ENCODE measurements at regions not wholly inside any gene's neighbourhood (a gene's known extent, or its start where the extent isn't known, plus 50 kb on each side); places are given as distances from the start of the nearest gene placed in this dataset.

DNA sequence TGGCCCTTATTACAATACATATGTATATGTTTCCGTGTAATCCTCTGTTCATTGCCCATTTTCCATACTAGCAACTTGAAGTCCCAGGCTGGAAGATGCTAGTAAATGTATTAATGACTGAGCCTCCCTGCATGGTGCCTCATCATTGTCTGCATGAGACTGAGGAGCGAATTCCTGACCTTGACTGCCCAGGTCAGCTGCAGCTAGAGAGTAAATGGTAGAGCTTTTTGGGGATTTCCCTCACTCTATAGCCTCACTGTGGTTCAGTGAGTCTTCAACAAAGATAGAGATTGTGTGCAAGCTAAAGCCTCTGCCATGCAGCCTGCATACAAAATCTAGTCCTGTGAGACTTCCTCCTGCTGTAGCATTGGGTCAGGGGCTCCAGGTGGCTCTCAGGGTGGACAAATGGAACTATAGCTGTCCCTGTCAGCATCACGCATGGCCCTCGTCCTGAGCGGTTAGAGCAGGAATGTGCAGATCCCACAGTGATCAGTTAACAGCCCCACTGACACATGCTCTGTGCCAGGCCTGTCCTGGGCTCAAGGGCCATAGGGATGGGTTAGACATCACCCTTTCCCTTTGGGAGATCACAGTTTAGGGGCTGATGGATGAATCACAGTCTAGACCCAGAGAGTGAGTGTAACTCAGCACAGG, 741.7 kb downstream of the MATN1 start:
- 73% methylated on average over 2 of the region's 5 CpGs for WGBS
- H3K9me3 ChIP-seq = peaks cover 0 to 7% (median 0%) of the 10 kb centered on the region in 4 donors
- DNase-seq (ENCODE audit: extremely low spot score) = peak; percentile 68

DNA sequence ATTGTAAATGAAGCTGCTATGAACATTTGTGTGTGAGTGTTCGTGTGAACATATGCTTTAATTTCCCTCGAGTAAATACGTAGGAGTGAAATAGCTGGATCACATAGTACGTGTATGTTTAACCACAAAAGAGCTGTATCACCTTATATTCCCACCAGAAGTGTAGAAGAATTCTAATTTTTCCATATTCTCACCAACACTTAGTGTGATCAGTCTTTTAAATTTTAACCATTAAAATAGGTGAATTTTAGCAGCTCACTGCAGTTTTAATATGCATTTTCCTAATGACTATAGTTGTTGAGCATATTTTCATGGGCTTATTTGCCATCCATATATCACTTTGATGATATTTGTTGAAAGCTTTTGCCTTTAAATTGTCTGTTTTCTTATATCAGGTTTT, 741.2 kb downstream of the PTPRU start:
- WGBS = 70% methylated on average over 4 of the region's 4 CpGs
- no peak for DNase-seq (ENCODE audit: extremely low spot score)
- no peak overlapping the region for H3K27ac ChIP-seq (replicated peaks in 1 of 4)

More for the DNA sequence above, 741.7 kb downstream of the MATN1 start:
- TF ChIP-seq EP300 (IDR thresholded peaks at IDR 0.05) (no peak), POLR2A (IDR thresholded peaks at IDR 0.05; ENCODE audit: low read depth) (no peak), POLR2AphosphoS5 (IDR thresholded peaks at IDR 0.05) (no peak)
- TF ChIP-seq, protein P1, sequence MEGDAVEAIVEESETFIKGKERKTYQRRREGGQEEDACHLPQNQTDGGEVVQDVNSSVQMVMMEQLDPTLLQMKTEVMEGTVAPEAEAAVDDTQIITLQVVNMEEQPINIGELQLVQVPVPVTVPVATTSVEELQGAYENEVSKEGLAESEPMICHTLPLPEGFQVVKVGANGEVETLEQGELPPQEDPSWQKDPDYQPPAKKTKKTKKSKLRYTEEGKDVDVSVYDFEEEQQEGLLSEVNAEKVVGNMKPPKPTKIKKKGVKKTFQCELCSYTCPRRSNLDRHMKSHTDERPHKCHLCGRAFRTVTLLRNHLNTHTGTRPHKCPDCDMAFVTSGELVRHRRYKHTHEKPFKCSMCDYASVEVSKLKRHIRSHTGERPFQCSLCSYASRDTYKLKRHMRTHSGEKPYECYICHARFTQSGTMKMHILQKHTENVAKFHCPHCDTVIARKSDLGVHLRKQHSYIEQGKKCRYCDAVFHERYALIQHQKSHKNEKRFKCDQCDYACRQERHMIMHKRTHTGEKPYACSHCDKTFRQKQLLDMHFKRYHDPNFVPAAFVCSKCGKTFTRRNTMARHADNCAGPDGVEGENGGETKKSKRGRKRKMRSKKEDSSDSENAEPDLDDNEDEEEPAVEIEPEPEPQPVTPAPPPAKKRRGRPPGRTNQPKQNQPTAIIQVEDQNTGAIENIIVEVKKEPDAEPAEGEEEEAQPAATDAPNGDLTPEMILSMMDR (IDR thresholded peaks at IDR 0.05) = no peak
- Histone ChIP-seq H3K4me3 (no peak overlapping the region), H3K36me3 (no peaks in the 10 kb centered on the region), H3K27ac (replicated peaks in 1 of 4) (no peak overlapping the region), H3K27me3 (peaks cover 0 to 20% (median 0%) of the 10 kb centered on the region in 4 donors), H3K4me1 (no peaks in the 10 kb centered on the region)
- intact Hi-C loops (cut with DNase I) = no loop called here

DNA sequence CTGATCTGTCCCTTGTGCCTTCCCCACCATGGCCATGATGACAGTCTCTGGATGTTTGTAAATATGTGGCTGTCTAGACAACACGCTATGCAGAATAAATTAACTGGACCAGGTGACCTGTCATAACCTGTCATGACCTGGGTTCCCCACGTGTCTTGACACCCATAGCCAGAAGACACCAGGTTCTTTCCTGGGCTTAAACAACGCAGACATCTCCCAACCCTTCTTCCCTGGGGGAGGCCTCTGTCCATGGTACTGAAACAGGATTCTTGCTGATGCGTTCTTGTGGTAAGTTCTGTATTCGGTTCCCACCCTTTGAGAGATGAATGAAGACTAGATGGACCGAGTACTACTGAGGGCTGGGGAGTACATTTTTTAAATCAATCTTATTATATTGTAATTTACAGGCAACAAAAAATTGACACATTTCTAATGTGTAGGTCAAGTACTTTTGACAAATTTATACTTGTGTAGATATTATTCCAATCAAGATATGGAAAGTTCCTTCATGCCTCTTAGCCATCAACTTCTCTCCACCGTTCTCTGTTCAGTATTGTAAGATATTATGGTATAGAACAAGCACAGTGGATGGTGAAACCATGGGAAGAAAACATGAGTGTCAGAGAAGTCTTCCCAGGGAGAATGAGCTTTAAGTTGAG, 738.8 kb downstream of the PTPRU start:
- Histone ChIP-seq H3K27me3 (peaks cover 0 to 26% (median 0%) of the 10 kb centered on the region in 4 donors), H3K4me3 (no peak overlapping the region), H3K9me3 (peaks cover 0 to 7% (median 0%) of the 10 kb centered on the region in 4 donors), H3K27ac (replicated peaks in 1 of 4) (no peak overlapping the region), H3K4me1 (no peaks in the 10 kb centered on the region), H3K36me3 (no peaks in the 10 kb centered on the region)
- intact Hi-C loops (cut with DNase I) = no loop called here
- DNase-seq (ENCODE audit: extremely low spot score) = peak; percentile 60
- 36% methylated on average over 6 of the region's 7 CpGs for WGBS
- TF ChIP-seq EP300 (IDR thresholded peaks at IDR 0.05) (no peak), POLR2A (IDR thresholded peaks at IDR 0.05; ENCODE audit: low read depth) (no peak)
- TF ChIP-seq, protein P1 (IDR thresholded peaks at IDR 0.05) = no peak

More for the DNA sequence above, 741.2 kb downstream of the PTPRU start:
- Histone ChIP-seq H3K36me3 (no peaks in the 10 kb centered on the region), H3K27me3 (peaks cover 0 to 16% (median 0%) of the 10 kb centered on the region in 4 donors), H3K4me3 (no peak overlapping the region), H3K4me1 (no peaks in the 10 kb centered on the region), H3K9me3 (peaks cover 0 to 7% (median 0%) of the 10 kb centered on the region in 4 donors)
- intact Hi-C loops (cut with DNase I) = no loop called here
- TF ChIP-seq, protein P1 (IDR thresholded peaks at IDR 0.05) = no peak
- TF ChIP-seq POLR2AphosphoS5 (IDR thresholded peaks at IDR 0.05) = no peak
- no peak for TF ChIP-seq POLR2A (IDR thresholded peaks at IDR 0.05; ENCODE audit: low read depth)
- TF ChIP-seq EP300 (IDR thresholded peaks at IDR 0.05) = no peak

DNA sequence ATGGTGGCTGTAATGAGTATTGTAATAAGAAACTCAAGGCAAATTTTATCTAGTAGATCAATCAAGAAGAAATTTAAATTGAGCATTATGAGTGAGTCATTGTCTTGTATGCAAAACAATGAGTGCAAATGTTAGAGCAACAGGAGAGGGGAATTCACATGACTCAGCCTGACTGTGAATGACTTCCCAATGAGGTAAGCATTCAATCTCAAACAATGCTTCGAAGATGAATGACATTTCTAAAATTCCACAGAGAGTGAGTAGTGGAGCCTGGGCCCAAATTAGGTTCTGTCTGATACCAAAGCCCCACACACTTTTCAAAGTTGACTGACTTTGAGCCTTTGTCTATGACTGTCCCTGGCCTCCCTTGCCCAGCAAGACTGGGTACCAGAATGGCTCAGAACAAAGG, 738.0 kb downstream of the PTPRU start:
- Histone ChIP-seq H3K36me3 (no peaks in the 10 kb centered on the region), H3K4me1 (no peaks in the 10 kb centered on the region), H3K27me3 (peaks cover 0 to 30% (median 0%) of the 10 kb centered on the region in 4 donors), H3K27ac (replicated peaks in 1 of 4) (no peak overlapping the region), H3K9me3 (peaks cover 0 to 7% (median 0%) of the 10 kb centered on the region in 4 donors), H3K4me3 (no peak overlapping the region)
- no peak for TF ChIP-seq POLR2A (IDR thresholded peaks at IDR 0.05; ENCODE audit: low read depth)
- no peak for TF ChIP-seq POLR2AphosphoS5 (IDR thresholded peaks at IDR 0.05)
- TF ChIP-seq, protein P1 (IDR thresholded peaks at IDR 0.05) = no peak
- TF ChIP-seq EP300 (IDR thresholded peaks at IDR 0.05) = no peak
- no peak for DNase-seq (ENCODE audit: extremely low spot score)
- intact Hi-C loops (cut with DNase I) = no loop called here
- 23% methylated on average over 1 of the region's 1 CpG for WGBS

Data from esophagus muscularis mucosa (tissue), 4 donors.